Heart left ventricle (tissue), 16 donors: ENCODE measurements at regions not wholly inside any gene's neighbourhood (a gene's known extent, or its start where the extent isn't known, plus 50 kb on each side); places are given as distances from the start of the nearest gene placed in this dataset.

Source experiments
- ATAC-seq, 4 donors: fragments of 200-7000 bp; cut with Tn5 transposase; one replicate each; pipeline ENCODE4 v1.9.1; 2020 to 2022; ENCODE audit warnings: moderate library complexity in 4 of 4, mild to moderate bottlenecking in 3 of 4, moderate number of reproducible peaks in 1 of 4
- DNase-seq, 5 donors: peaks; one replicate each; pipeline ENCODE4 v3.0.0-alpha.2; 2020
- H3K27ac ChIP-seq, 12 donors: fragments of 200-600 bp; sonication (generic) in 4 of 12; one replicate each; pipeline versions ENCODE4 v1.5.0 to v1.8.0; 2016 to 2022; ENCODE audit warnings: mild to moderate bottlenecking in 2 of 12
- H3K27me3 ChIP-seq, 9 donors: fragments of 200-600 bp; sonication (generic) in 2 of 9; one replicate each; pipeline versions ENCODE4 v1.5.1 to v1.8.0; 2016 to 2022; ENCODE audit warnings: mild to moderate bottlenecking in 3 of 9
- H3K36me3 ChIP-seq, 9 donors: fragments of 200-600 bp; sonication (generic) in 2 of 9; one replicate each; pipeline versions ENCODE4 v1.5.0 to v1.8.0; 2018 to 2022; ENCODE audit warnings: mild to moderate bottlenecking in 2 of 9
- H3K4me1 ChIP-seq, 12 donors: fragments of 200-600 bp; sonication (generic) in 4 of 12; one replicate each; pipeline versions ENCODE4 v1.5.0 to v1.8.0; 2016 to 2022; ENCODE audit warnings: mild to moderate bottlenecking in 3 of 12
- H3K4me3 ChIP-seq, 12 donors: fragments of 200-600 bp; sonication (generic) in 4 of 12; one replicate each; pipeline versions ENCODE4 v1.5.0 to v1.8.0; 2017 to 2022; ENCODE audit warnings: mild to moderate bottlenecking in 9 of 12, moderate library complexity in 4 of 12
- H3K9me3 ChIP-seq, 12 donors: fragments of 200-600 bp; sonication (generic) in 4 of 12; one replicate each; pipeline versions ENCODE4 v1.5.0 to v1.8.0; 2016 to 2022; ENCODE audit warnings: mild to moderate bottlenecking in 1 of 12
- POLR2A ChIP-seq, 2 donors: fragments of 450-650 bp; IDR thresholded peaks; one replicate each; pipeline ENCODE4 v1.6.1; 2017; ENCODE audit warnings: antibody characterized with exemption in 2 of 2, mild to moderate bottlenecking in 2 of 2, moderate library complexity in 2 of 2
- WGBS, 4 donors: extraction: QIAGEN DNeasy Blood & Tissue Kit in 2 of 4; methylation state at CpG; one replicate each; pipeline versions ENCODE4 v1.1.5 to v1.1.7; 2013 to 2018; 5-methylcytosine and 5-hydroxymethylcytosine counted together
- intact Hi-C, 10 donors: fragments of 100-400 bp; cut with DNase I; formaldehyde crosslinking; loops; one replicate each; pipeline versions ENCODE4 v1.11.1 to v1.14.2; 2022
- TF ChIP-seq, protein P1 (sequence below), 12 donors: fragments of 200-600 bp; sonication (generic) in 4 of 12; IDR thresholded peaks; one replicate each; pipeline versions ENCODE4 v1.5.0 to v1.8.0; 2018 to 2022; ENCODE audit warnings: antibody characterized with exemption in 12 of 12, mild to moderate bottlenecking in 5 of 12
- donor health status: ischemic (EF 13 %, LVEDD 7.1; RV severe dilation, severe dysfunction).
- donor health status: healthy with polysubstance abuse.
- donor health status: DM: no; HTN: yes; CAD: no.
- donor health status: DM: no; HTN: no; CAD: no.
- donor health status: ischemic (EF 25% LVEDD 6.9; RV normal size, moderate dysfunction).
- donor health status: ischemic (EF 25% LVEDD 5.7; RV mildly dilated, moderate dysfunction).
- donor health status: healthy.
- donor health status: DM: yes; HTN: yes; CAD: no.
- donor health status: ischemic (EF 35%, LVEDD 5.7; RV mildly dilated, moderate dysfunction).
- donor health status: nonischemic (EF 11% LVEDD 7.7; RV severe dilation, severe dysfunction).
- donor health status: DM: yes; HTN: yes; CAD: no.
- donor health status: PGD.
- donor health status: ischemic (EF 29% LVEDD 5.4; RV normal size, mild dysfunction).
- donor health status: nonischemic (EF 23%, LVEDD 6.1; RV moderate dilation, normal function).

DNA sequence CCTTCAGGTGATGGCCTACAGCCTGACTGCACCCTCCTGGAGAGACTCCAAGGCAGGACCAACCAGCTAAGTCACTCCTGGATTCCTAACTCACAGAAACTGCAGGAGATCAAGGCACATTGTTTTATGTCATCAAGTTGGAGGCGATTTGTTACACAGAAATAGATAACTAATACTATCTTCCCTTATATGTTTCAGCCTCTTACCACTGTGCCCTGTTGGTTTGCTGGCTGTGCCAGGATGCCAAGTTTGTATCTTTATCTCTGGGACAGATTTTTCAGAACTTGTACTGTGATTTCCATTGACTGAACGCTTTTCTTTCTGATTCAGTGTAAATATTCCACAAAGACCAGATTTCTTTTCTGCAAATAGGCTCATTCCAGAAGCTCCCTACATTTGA is 76.2 kb upstream of the OPCML start:
- intact Hi-C loops: no loop called here
- H3K27ac ChIP-seq: no peak overlapping the region
- DNase-seq (no peak), ATAC-seq (no peak)
- no peak for TF ChIP-seq POLR2A (IDR thresholded peaks at IDR 0.05)
- TF ChIP-seq, protein P1, sequence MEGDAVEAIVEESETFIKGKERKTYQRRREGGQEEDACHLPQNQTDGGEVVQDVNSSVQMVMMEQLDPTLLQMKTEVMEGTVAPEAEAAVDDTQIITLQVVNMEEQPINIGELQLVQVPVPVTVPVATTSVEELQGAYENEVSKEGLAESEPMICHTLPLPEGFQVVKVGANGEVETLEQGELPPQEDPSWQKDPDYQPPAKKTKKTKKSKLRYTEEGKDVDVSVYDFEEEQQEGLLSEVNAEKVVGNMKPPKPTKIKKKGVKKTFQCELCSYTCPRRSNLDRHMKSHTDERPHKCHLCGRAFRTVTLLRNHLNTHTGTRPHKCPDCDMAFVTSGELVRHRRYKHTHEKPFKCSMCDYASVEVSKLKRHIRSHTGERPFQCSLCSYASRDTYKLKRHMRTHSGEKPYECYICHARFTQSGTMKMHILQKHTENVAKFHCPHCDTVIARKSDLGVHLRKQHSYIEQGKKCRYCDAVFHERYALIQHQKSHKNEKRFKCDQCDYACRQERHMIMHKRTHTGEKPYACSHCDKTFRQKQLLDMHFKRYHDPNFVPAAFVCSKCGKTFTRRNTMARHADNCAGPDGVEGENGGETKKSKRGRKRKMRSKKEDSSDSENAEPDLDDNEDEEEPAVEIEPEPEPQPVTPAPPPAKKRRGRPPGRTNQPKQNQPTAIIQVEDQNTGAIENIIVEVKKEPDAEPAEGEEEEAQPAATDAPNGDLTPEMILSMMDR (IDR thresholded peaks at IDR 0.05): no peak
- no peaks in the 10 kb centered on the region for H3K4me1 ChIP-seq
- H3K27me3 ChIP-seq: no peaks in the 10 kb centered on the region
- H3K36me3 ChIP-seq: no peaks in the 10 kb centered on the region
- H3K9me3 ChIP-seq: peaks cover 0 to 26% (median 5%) of the 10 kb centered on the region in 12 donors
- WGBS, 4 donors: 18 to 48% (median 34%) methylated on average over 2 of the region's 2 CpGs
- no peak overlapping the region for H3K4me3 ChIP-seq

DNA sequence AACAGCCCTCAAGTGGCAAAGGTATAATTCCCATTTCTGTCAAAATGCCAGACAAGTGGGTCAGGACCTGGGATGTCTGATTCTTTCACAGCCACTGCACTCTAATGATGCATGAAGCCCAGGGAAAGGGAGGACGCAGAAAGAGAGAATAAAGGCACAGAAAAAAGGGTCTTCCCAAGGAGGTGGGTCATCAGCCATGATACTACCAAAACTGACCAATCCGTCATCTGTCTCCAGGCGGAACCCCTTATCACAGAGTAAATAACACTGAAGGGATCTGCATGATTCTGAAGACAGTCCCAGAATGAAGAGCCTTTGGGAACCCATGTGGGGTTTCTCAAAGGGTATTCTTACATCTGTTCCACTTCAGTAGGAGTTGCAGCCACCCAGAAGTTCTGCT is 73.8 kb upstream of the OPCML start:
- DNase-seq: no peak
- H3K4me3 ChIP-seq: no peak overlapping the region
- H3K36me3 ChIP-seq: no peaks in the 10 kb centered on the region
- no peaks in the 10 kb centered on the region for H3K27me3 ChIP-seq
- H3K9me3 ChIP-seq: peaks cover 0 to 15% (median 5%) of the 10 kb centered on the region in 12 donors
- TF ChIP-seq, protein P1 (IDR thresholded peaks at IDR 0.05): no peak
- TF ChIP-seq POLR2A (IDR thresholded peaks at IDR 0.05): no peak
- ATAC-seq: no peak
- no peaks in the 10 kb centered on the region for H3K4me1 ChIP-seq
- no peak overlapping the region for H3K27ac ChIP-seq
- WGBS, 4 donors: 84 to 90% (median 87%) methylated on average over 3 of the region's 3 CpGs
- intact Hi-C loops: no loop called here

DNA sequence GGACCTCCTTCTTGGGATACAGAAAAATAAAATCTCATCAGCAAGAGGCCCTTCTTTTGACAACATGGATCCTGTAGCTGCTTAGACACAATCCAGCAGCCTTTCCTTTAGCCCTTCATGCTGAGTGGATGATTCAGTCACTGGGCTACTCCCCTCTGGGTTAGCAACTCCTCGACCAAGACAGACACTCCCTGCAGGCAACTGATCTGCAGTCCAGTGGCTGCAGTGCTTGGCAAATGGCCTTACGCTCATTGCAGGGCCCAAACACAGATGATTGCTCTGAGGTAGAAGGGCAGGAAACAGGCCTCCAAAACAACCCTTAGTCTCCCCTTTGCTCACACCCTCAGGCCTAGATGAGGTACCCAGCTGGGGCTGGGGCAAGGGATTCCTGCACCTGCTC is 73.2 kb upstream of the OPCML start:
- H3K27ac ChIP-seq: no peak overlapping the region
- H3K4me3 ChIP-seq: no peak overlapping the region
- no peaks in the 10 kb centered on the region for H3K36me3 ChIP-seq
- peaks cover 0 to 10% (median 4%) of the 10 kb centered on the region in 12 donors for H3K9me3 ChIP-seq
- WGBS, 4 donors: 33 to 71% (median 63%) methylated on average over 1 to 2 of the region's 2 CpGs
- H3K4me1 ChIP-seq: no peaks in the 10 kb centered on the region
- no peak for TF ChIP-seq POLR2A (IDR thresholded peaks at IDR 0.05)
- TF ChIP-seq, protein P1 (IDR thresholded peaks at IDR 0.05): no peak
- ATAC-seq (no peak), DNase-seq (no peak)
- no peaks in the 10 kb centered on the region for H3K27me3 ChIP-seq
- intact Hi-C loops: no loop called here

DNA sequence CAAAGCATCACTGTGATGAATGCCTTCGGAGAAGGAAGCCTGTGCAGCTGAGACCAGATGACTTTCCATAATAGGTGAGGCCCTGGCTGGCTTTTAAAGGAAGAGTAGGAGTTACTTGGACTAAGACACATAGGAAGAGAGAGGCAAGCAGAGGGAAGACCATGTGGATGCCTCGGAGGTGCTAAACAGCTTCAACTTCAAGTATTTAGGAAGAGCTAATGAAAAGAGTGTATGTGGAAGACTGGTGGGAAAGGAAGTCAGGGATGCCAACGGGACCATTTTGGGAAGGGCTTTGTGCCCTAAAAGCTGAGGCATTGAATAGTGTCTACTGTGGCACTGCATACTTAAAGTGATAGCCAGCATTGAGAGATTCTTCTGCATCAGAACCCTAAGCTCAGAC is 69.3 kb upstream of the OPCML start:
- Histone ChIP-seq H3K9me3 (no peaks in the 10 kb centered on the region), H3K4me3 (no peak overlapping the region), H3K27me3 (peaks cover 0 to 5% (median 0%) of the 10 kb centered on the region in 9 donors), H3K27ac (no peak overlapping the region), H3K36me3 (no peaks in the 10 kb centered on the region), H3K4me1 (no peaks in the 10 kb centered on the region)
- no peak for ATAC-seq
- DNase-seq: no peak
- intact Hi-C loops: no loop called here
- no peak for TF ChIP-seq POLR2A (IDR thresholded peaks at IDR 0.05)
- TF ChIP-seq, protein P1 (IDR thresholded peaks at IDR 0.05): no peak
- 74 to 83% (median 78%) methylated on average over 3 of the region's 3 CpGs for WGBS, 4 donors
